ENCODE measurements at regions not wholly inside any gene's neighbourhood (a gene's known extent, or its start where the extent isn't known, plus 50 kb on each side); places are given as distances from the start of the nearest gene placed in this dataset.

GRCh38 chr7:145263886-145264285 is 428.0 kb upstream of the TPK1 start:
- no peak overlapping the region for H3K4me3 ChIP-seq (ENCODE audit: insufficient read depth, low read length, poor library complexity, severe bottlenecking)
- H3K27ac ChIP-seq (ENCODE audit: low read depth, low read length), result no peak overlapping the region
- no peaks in the 10 kb centered on the region for H3K79me2 ChIP-seq (ENCODE audit: insufficient read depth, low read length)
- H3K9ac ChIP-seq (ENCODE audit: low read length), result no peak overlapping the region
- no peak for TF ChIP-seq EZH2phosphoT487 (conservative IDR thresholded peaks at IDR 0.05; ENCODE audit: low read length)
- no peak for TF ChIP-seq CTCF (IDR thresholded peaks at IDR 0.05; ENCODE audit: insufficient read depth, low read length, poor library complexity, severe bottlenecking)
- H3K27me3 ChIP-seq (ENCODE audit: low read length), result no peaks in the 10 kb centered on the region
- H3F3A ChIP-seq (ENCODE audit: insufficient read depth), result no peaks in the 10 kb centered on the region
- no peaks in the 10 kb centered on the region for H4K20me1 ChIP-seq (ENCODE audit: low read depth, low read length)
- H3K36me3 ChIP-seq (ENCODE audit: low read length), result no peaks in the 10 kb centered on the region
- no peak overlapping the region for H3K4me2 ChIP-seq (ENCODE audit: low read depth, low read length, poor library complexity, severe bottlenecking)
- no peaks in the 10 kb centered on the region for H3K9me2 ChIP-seq (replicated peaks; ENCODE audit: insufficient read depth, low read length)
- H2AFZ ChIP-seq (ENCODE audit: low read depth, low read length, severe bottlenecking), result no peak overlapping the region
- H3K9me3 ChIP-seq (ENCODE audit: insufficient read depth, low read length), result no peaks in the 10 kb centered on the region

GRCh38 chr7:145252031-145252430 is 416.2 kb upstream of the TPK1 start:
- Histone ChIP-seq H3K27ac (ENCODE audit: low read depth, low read length) (no peak overlapping the region), H3K4me3 (ENCODE audit: insufficient read depth, low read length, poor library complexity, severe bottlenecking) (no peak overlapping the region), H4K20me1 (ENCODE audit: low read depth, low read length) (no peaks in the 10 kb centered on the region), H3K9me3 (ENCODE audit: insufficient read depth, low read length) (no peaks in the 10 kb centered on the region), H3K9ac (ENCODE audit: low read length) (no peak overlapping the region), H3K27me3 (ENCODE audit: low read length) (no peaks in the 10 kb centered on the region), H3K9me2 (replicated peaks; ENCODE audit: insufficient read depth, low read length) (no peaks in the 10 kb centered on the region), H3K4me2 (ENCODE audit: low read depth, low read length, poor library complexity, severe bottlenecking) (no peak overlapping the region), H3K36me3 (ENCODE audit: low read length) (no peaks in the 10 kb centered on the region), H3F3A (ENCODE audit: insufficient read depth) (no peaks in the 10 kb centered on the region), H3K79me2 (ENCODE audit: insufficient read depth, low read length) (no peaks in the 10 kb centered on the region), H2AFZ (ENCODE audit: low read depth, low read length, severe bottlenecking) (no peak overlapping the region)
- TF ChIP-seq EZH2phosphoT487 (conservative IDR thresholded peaks at IDR 0.05; ENCODE audit: low read length), result no peak
- TF ChIP-seq CTCF (IDR thresholded peaks at IDR 0.05; ENCODE audit: insufficient read depth, low read length, poor library complexity, severe bottlenecking), result no peak

GRCh38 chr7:145224775-145225174 is 388.9 kb upstream of the TPK1 start:
- Histone ChIP-seq H3K27ac (ENCODE audit: low read depth, low read length) (no peak overlapping the region), H3K4me3 (ENCODE audit: insufficient read depth, low read length, poor library complexity, severe bottlenecking) (no peak overlapping the region), H3K36me3 (ENCODE audit: low read length) (no peaks in the 10 kb centered on the region), H3K9ac (ENCODE audit: low read length) (no peak overlapping the region), H2AFZ (ENCODE audit: low read depth, low read length, severe bottlenecking) (no peak overlapping the region), H3F3A (ENCODE audit: insufficient read depth) (no peaks in the 10 kb centered on the region), H4K20me1 (ENCODE audit: low read depth, low read length) (no peaks in the 10 kb centered on the region), H3K27me3 (ENCODE audit: low read length) (no peaks in the 10 kb centered on the region), H3K4me2 (ENCODE audit: low read depth, low read length, poor library complexity, severe bottlenecking) (no peak overlapping the region), H3K79me2 (ENCODE audit: insufficient read depth, low read length) (no peaks in the 10 kb centered on the region), H3K9me2 (replicated peaks; ENCODE audit: insufficient read depth, low read length) (no peaks in the 10 kb centered on the region), H3K9me3 (ENCODE audit: insufficient read depth, low read length) (no peaks in the 10 kb centered on the region)
- TF ChIP-seq CTCF (IDR thresholded peaks at IDR 0.05; ENCODE audit: insufficient read depth, low read length, poor library complexity, severe bottlenecking) (no peak), EZH2phosphoT487 (conservative IDR thresholded peaks at IDR 0.05; ENCODE audit: low read length) (no peak)

GRCh38 chr7:145219461-145219860 is 383.6 kb upstream of the TPK1 start:
- H4K20me1 ChIP-seq (ENCODE audit: low read depth, low read length), result no peaks in the 10 kb centered on the region
- H3K27me3 ChIP-seq (ENCODE audit: low read length), result no peaks in the 10 kb centered on the region
- no peak for TF ChIP-seq EZH2phosphoT487 (conservative IDR thresholded peaks at IDR 0.05; ENCODE audit: low read length)
- TF ChIP-seq CTCF (IDR thresholded peaks at IDR 0.05; ENCODE audit: insufficient read depth, low read length, poor library complexity, severe bottlenecking), result no peak
- no peaks in the 10 kb centered on the region for H3K9me2 ChIP-seq (replicated peaks; ENCODE audit: insufficient read depth, low read length)
- H3K36me3 ChIP-seq (ENCODE audit: low read length), result no peaks in the 10 kb centered on the region
- no peak overlapping the region for H3K9ac ChIP-seq (ENCODE audit: low read length)
- H3F3A ChIP-seq (ENCODE audit: insufficient read depth), result no peaks in the 10 kb centered on the region
- no peak overlapping the region for H3K27ac ChIP-seq (ENCODE audit: low read depth, low read length)
- H3K4me2 ChIP-seq (ENCODE audit: low read depth, low read length, poor library complexity, severe bottlenecking), result no peak overlapping the region
- no peak overlapping the region for H3K4me3 ChIP-seq (ENCODE audit: insufficient read depth, low read length, poor library complexity, severe bottlenecking)
- no peak overlapping the region for H2AFZ ChIP-seq (ENCODE audit: low read depth, low read length, severe bottlenecking)
- H3K9me3 ChIP-seq (ENCODE audit: insufficient read depth, low read length), result no peaks in the 10 kb centered on the region
- no peaks in the 10 kb centered on the region for H3K79me2 ChIP-seq (ENCODE audit: insufficient read depth, low read length)

All from SU-DHL-6 (cell line).